ENCODE measurements at regions not wholly inside any gene's neighbourhood (a gene's known extent, or its start where the extent isn't known, plus 50 kb on each side); places are given as distances from the start of the nearest gene placed in this dataset.

GRCh38 chr1:70504821-70505193 is 93.7 kb downstream of the CTH start:
- no peak for TF ChIP-seq SMAD3 (CRISPR knock-in tag; IDR thresholded peaks at IDR 0.05; ENCODE audit: borderline replicate concordance)
- TF ChIP-seq ZNF416 (CRISPR knock-in tag; IDR thresholded peaks at IDR 0.05) = no peak
- TF ChIP-seq, protein P1, sequence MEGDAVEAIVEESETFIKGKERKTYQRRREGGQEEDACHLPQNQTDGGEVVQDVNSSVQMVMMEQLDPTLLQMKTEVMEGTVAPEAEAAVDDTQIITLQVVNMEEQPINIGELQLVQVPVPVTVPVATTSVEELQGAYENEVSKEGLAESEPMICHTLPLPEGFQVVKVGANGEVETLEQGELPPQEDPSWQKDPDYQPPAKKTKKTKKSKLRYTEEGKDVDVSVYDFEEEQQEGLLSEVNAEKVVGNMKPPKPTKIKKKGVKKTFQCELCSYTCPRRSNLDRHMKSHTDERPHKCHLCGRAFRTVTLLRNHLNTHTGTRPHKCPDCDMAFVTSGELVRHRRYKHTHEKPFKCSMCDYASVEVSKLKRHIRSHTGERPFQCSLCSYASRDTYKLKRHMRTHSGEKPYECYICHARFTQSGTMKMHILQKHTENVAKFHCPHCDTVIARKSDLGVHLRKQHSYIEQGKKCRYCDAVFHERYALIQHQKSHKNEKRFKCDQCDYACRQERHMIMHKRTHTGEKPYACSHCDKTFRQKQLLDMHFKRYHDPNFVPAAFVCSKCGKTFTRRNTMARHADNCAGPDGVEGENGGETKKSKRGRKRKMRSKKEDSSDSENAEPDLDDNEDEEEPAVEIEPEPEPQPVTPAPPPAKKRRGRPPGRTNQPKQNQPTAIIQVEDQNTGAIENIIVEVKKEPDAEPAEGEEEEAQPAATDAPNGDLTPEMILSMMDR (IDR thresholded peaks at IDR 0.05) = no peak
- no peak for TF ChIP-seq MAX (CRISPR knock-in tag; IDR thresholded peaks at IDR 0.05)
- TF ChIP-seq, protein P2, sequence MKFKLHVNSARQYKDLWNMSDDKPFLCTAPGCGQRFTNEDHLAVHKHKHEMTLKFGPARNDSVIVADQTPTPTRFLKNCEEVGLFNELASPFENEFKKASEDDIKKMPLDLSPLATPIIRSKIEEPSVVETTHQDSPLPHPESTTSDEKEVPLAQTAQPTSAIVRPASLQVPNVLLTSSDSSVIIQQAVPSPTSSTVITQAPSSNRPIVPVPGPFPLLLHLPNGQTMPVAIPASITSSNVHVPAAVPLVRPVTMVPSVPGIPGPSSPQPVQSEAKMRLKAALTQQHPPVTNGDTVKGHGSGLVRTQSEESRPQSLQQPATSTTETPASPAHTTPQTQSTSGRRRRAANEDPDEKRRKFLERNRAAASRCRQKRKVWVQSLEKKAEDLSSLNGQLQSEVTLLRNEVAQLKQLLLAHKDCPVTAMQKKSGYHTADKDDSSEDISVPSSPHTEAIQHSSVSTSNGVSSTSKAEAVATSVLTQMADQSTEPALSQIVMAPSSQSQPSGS (CRISPR knock-in tag; IDR thresholded peaks at IDR 0.05; ENCODE audit: borderline replicate concordance, low read depth) = no peak
- TF ChIP-seq USF2 (CRISPR knock-in tag; IDR thresholded peaks at IDR 0.05) = no peak
- TF ChIP-seq FOXP1 (CRISPR knock-in tag; IDR thresholded peaks at IDR 0.05; ENCODE audit: borderline replicate concordance) = no peak

All from WTC11 (cell line).